Neutrophil (primary cell): ENCODE measurements at regions not wholly inside any gene's neighbourhood (a gene's known extent, or its start where the extent isn't known, plus 50 kb on each side); places are given as distances from the start of the nearest gene placed in this dataset.

Experiments used
- H3K27ac ChIP-seq: fragments of 200-600 bp; sonication (generic); 2 replicates; pipeline ENCODE4 v1.5.1; 2016; ENCODE audit warnings: mild to moderate bottlenecking, moderate library complexity
- H3K27me3 ChIP-seq: fragments of 200-600 bp; sonication (generic); 2 replicates; pipeline ENCODE4 v1.6.0; 2016; ENCODE audit warnings: mild to moderate bottlenecking
- H3K36me3 ChIP-seq: fragments of 200-600 bp; sonication (generic); 2 replicates; pipeline ENCODE4 v1.5.1; 2017
- H3K4me1 ChIP-seq, 2 experiments: fragments of 200-600 bp in 1 of 2; sonication (generic) in 1 of 2; 1 replicate in 1 of 2; 2 replicates in 1 of 2; pipeline versions ENCODE4 v1.5.1 to v1.6.1; 2013 to 2016; ENCODE audit warnings: low read depth in 1 of 2, low read length in 1 of 2, mild to moderate bottlenecking in 1 of 2, moderate library complexity in 1 of 2; ENCODE audit not compliant: control insufficient read depth in 1 of 2, insufficient read depth in 1 of 2
- H3K4me3 ChIP-seq, 2 experiments: fragments of 200-600 bp in 1 of 2; sonication (generic) in 1 of 2; 1 replicate in 1 of 2; 2 replicates in 1 of 2; pipeline ENCODE4 v1.5.1; 2013 to 2016; ENCODE audit warnings: low read depth in 1 of 2, low read length in 1 of 2, mild to moderate bottlenecking in 1 of 2, moderate library complexity in 1 of 2
- H3K9me3 ChIP-seq: fragments of 200-600 bp; sonication (generic); 2 replicates; pipeline ENCODE4 v1.5.1; 2016
- CTCF ChIP-seq: fragments of 200-600 bp; sonication (generic); IDR thresholded peaks from 2 replicates; pipeline ENCODE4 v1.5.1; 2016; ENCODE audit warnings: antibody characterized with exemption

DNA sequence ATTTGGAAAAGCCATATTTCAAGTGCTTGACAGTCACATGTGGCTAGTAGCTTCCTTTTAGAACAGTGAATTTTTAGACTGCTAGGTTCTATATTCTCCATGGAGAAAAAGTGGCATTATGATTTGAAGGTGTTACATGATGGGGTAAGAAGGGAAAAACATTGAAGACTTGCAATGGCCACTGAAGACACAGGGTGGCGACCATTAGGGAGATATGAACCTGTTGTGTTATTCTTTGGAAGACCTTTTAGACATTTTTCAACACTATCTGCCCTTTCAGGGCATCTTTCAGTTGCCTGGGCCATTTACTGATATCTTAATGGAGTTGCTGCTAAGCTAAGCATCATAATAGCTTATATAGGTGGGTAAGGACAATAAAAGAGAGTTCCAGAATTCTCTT lies 1387.2 kb downstream of the SUCLG1 start:
- Histone ChIP-seq H3K27ac (no peak overlapping the region), H3K9me3 (no peaks in the 10 kb centered on the region), H3K27me3 (no peaks in the 10 kb centered on the region), H3K36me3 (no peaks in the 10 kb centered on the region), H3K4me3 (no peak overlapping the region), H3K4me1 (no peaks in the 10 kb centered on the region)
- TF ChIP-seq CTCF, result no peak

GRCh38 chr2:83071352-83071751 lies 1387.7 kb downstream of the SUCLG1 start:
- no peaks in the 10 kb centered on the region for H3K9me3 ChIP-seq
- H3K36me3 ChIP-seq, result no peaks in the 10 kb centered on the region
- no peak for TF ChIP-seq CTCF
- H3K4me3 ChIP-seq, result no peak overlapping the region
- no peaks in the 10 kb centered on the region for H3K27me3 ChIP-seq
- no peak overlapping the region for H3K27ac ChIP-seq
- no peaks in the 10 kb centered on the region for H3K4me1 ChIP-seq

- Histone ChIP-seq H3K4me3 (no peak overlapping the region), H3K9me3 (no peaks in the 10 kb centered on the region)
Observed at GRCh38 chr2:83069724-83070123, 1389.4 kb downstream of the SUCLG1 start.

DNA sequence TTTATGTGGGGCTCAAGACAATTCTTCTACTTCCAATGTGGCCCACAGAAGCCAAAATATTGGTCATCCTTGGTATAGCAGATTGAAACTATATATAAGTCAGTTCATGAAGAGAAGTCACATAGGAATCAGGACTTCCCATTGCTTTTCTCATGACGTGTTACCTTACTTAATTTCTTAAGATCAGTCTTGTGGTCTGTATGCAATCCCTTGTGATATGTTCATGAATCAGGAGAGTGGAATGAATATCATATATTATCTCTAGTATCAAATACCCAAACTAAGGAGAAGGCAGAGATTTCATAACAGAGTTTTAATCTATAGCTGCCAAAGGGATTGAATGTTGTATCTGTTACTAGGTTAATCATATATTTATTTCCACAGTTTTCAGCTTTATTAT lies 1390.4 kb downstream of the SUCLG1 start:
- H3K36me3 ChIP-seq, result no peaks in the 10 kb centered on the region
- no peaks in the 10 kb centered on the region for H3K9me3 ChIP-seq
- H3K4me3 ChIP-seq, result no peak overlapping the region
- no peak for TF ChIP-seq CTCF
- H3K27me3 ChIP-seq, result no peaks in the 10 kb centered on the region
- no peak overlapping the region for H3K27ac ChIP-seq
- no peaks in the 10 kb centered on the region for H3K4me1 ChIP-seq

More at GRCh38 chr2:83069724-83070123, 1389.4 kb downstream of the SUCLG1 start:
- H3K27me3 ChIP-seq, result no peaks in the 10 kb centered on the region
- TF ChIP-seq CTCF, result no peak
- H3K36me3 ChIP-seq, result no peaks in the 10 kb centered on the region
- H3K27ac ChIP-seq, result no peak overlapping the region
- no peaks in the 10 kb centered on the region for H3K4me1 ChIP-seq

DNA sequence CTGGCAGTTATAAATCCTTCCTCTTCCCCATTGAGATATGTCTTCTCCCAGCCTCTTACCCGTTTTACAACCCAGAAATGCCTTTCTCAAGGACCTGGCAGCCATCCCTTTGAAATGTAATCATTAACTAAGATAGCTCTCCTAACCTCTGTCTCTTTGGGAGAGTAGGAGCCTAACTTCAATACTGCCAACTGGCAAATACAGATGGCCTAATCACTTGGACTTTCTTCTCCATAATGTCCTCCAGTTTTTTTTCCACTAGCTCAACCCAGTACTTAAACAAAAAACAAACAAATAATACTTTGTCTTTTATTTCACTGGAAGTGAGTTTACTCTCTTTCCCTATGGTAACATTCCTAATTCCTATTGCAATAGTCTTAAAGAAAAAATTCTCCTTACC lies 1391.1 kb downstream of the SUCLG1 start:
- H3K27me3 ChIP-seq, result no peaks in the 10 kb centered on the region
- H3K4me1 ChIP-seq, result no peaks in the 10 kb centered on the region
- no peaks in the 10 kb centered on the region for H3K9me3 ChIP-seq
- no peak for TF ChIP-seq CTCF
- H3K27ac ChIP-seq, result no peak overlapping the region
- no peak overlapping the region for H3K4me3 ChIP-seq
- no peaks in the 10 kb centered on the region for H3K36me3 ChIP-seq

DNA sequence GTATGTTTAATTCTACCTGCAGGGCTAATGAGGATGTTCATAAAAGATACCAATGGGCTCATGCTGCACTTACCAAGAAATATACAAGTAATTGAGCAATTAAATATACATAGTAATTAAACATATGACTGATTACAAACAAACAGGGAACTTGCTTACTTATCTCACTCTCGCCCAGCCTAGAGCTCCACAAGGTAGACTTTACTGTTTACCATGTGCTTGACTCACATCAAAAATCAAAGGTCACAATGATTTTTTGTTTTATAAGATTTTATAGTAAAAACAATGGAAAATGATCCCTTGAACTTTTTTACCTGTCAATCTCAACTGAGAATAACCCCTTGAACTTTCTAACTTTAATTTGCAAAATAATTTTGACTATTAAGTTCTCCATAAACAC lies 1395.1 kb downstream of the SUCLG1 start:
- Histone ChIP-seq H3K36me3 (no peaks in the 10 kb centered on the region), H3K4me3 (no peak overlapping the region)
- no peak for TF ChIP-seq CTCF

More for the DNA sequence above, 1395.1 kb downstream of the SUCLG1 start:
- Histone ChIP-seq H3K9me3 (no peaks in the 10 kb centered on the region), H3K27me3 (no peaks in the 10 kb centered on the region), H3K4me1 (no peaks in the 10 kb centered on the region), H3K27ac (no peak overlapping the region)
